IMR-90 (cell line): ENCODE measurements at regions not wholly inside any gene's neighbourhood (a gene's known extent, or its start where the extent isn't known, plus 50 kb on each side); places are given as distances from the start of the nearest gene placed in this dataset.

Experiments
- ATAC-seq: fragments of 200-7000 bp; cut with Tn5 transposase; 2 replicates; pipeline ENCODE4 v1.9.1; 2020; ENCODE audit warnings: low read depth, mild to moderate bottlenecking, moderate library complexity
- BruUV-seq: library from RNA; stranded (reverse); fragments of 400-500 nt; replicated peaks from 2 replicates; lab custom pipeline; 2021; lab: Mats Ljungman, UMichigan
- CTCF ChIA-PET: fragments of 300-600 bp; formaldehyde crosslinking; extraction: SDS; loops from one replicate; lab custom pipeline; 2021; ENCODE audit warnings: antibody characterized with exemption; lab: Yijun Ruan, JAX
- POLR2A ChIA-PET: fragments of 300-600 bp; sonication (Branson Sonifier 250); formaldehyde crosslinking; loops from one replicate; lab custom pipeline; 2022; ENCODE audit warnings: antibody characterized with exemption; ENCODE audit not compliant: unreplicated experiment; lab: Charles Lee
- DNase-seq: peaks from one replicate; pipeline ENCODE4 v3.0.0; 2013
- H2AFZ ChIP-seq: replicated peaks from 2 replicates; pipeline ENCODE3; 2013; ENCODE audit warnings: low read length, mild to moderate bottlenecking; ENCODE audit not compliant: poor library complexity
- H2AK5ac ChIP-seq: 2 replicates; pipeline ENCODE4 v1.6.1; 2013; ENCODE audit warnings: low read depth, low read length, inconsistent platforms
- H2AK9ac ChIP-seq: replicated peaks from 2 replicates; pipeline ENCODE3; 2013; ENCODE audit warnings: mild to moderate bottlenecking, low read depth, low read length, moderate library complexity; ENCODE audit not compliant: poor library complexity
- H2BK120ac ChIP-seq: 2 replicates; pipeline ENCODE4 v1.6.1; 2013; ENCODE audit warnings: low read depth, low read length, inconsistent platforms
- H2BK15ac ChIP-seq: 3 replicates; pipeline ENCODE4 v1.6.1; 2013; ENCODE audit warnings: low read depth, low read length, inconsistent platforms
- H2BK20ac ChIP-seq: 2 replicates; pipeline ENCODE4 v1.6.1; 2013; ENCODE audit warnings: low read depth, mild to moderate bottlenecking, inconsistent platforms, low read length, moderate library complexity
- H2BK5ac ChIP-seq: 2 replicates; pipeline ENCODE4 v1.6.1; 2013; ENCODE audit warnings: mild to moderate bottlenecking, low read depth, low read length, inconsistent platforms; ENCODE audit not compliant: poor library complexity, severe bottlenecking
- H3K14ac ChIP-seq: replicated peaks from 2 replicates; pipeline ENCODE4 v1.6.1; 2013; ENCODE audit warnings: low read depth, low read length, inconsistent platforms
- H3K18ac ChIP-seq: 2 replicates; pipeline ENCODE4 v1.6.1; 2013; ENCODE audit warnings: low read depth, low read length, control low read depth
- H3K23ac ChIP-seq: 2 replicates; pipeline ENCODE4 v1.6.1; 2013; ENCODE audit warnings: low read depth, low read length, inconsistent platforms
- H3K27ac ChIP-seq: 2 replicates; pipeline ENCODE4 v1.5.1; 2013; ENCODE audit warnings: mild to moderate bottlenecking, control low read depth, low read length; ENCODE audit not compliant: insufficient read depth
- H3K27me3 ChIP-seq: 2 replicates; pipeline ENCODE4 v1.6.1; 2013; ENCODE audit warnings: low read length; ENCODE audit not compliant: control insufficient read depth, insufficient read depth
- H3K36me3 ChIP-seq: 2 replicates; pipeline ENCODE4 v1.6.1; 2013; ENCODE audit warnings: low read length, mixed read lengths; ENCODE audit not compliant: control insufficient read depth, insufficient read depth
- H3K4ac ChIP-seq: 2 replicates; pipeline ENCODE4 v1.6.1; 2013; ENCODE audit warnings: low read depth, low read length, inconsistent platforms
- H3K4me1 ChIP-seq: 2 replicates; pipeline ENCODE4 v1.6.1; 2013; ENCODE audit warnings: low read length, mixed read lengths; ENCODE audit not compliant: control insufficient read depth, insufficient read depth
- H3K4me2 ChIP-seq: 2 replicates; pipeline ENCODE4 v1.6.1; 2013; ENCODE audit warnings: low read depth, mild to moderate bottlenecking, control low read depth, low read length, moderate library complexity
- H3K4me3 ChIP-seq: 2 replicates; pipeline ENCODE4 v1.5.1; 2013; ENCODE audit warnings: low read depth, mild to moderate bottlenecking, control low read depth, low read length, moderate library complexity; ENCODE audit not compliant: insufficient read depth
- H3K56ac ChIP-seq: 2 replicates; pipeline ENCODE4 v1.6.1; 2013; ENCODE audit warnings: low read length, inconsistent platforms; ENCODE audit not compliant: insufficient read depth; ENCODE audit errors: extremely low read depth
- H3K79me1 ChIP-seq, 2 experiments: 2 replicates each; pipeline ENCODE4 v1.6.1; 2013; ENCODE audit warnings: low read length in 2 of 2, inconsistent platforms in 1 of 2, low read depth in 1 of 2
- H3K9ac ChIP-seq: 2 replicates; pipeline ENCODE4 v1.6.1; 2013; ENCODE audit warnings: low read depth, low read length, control low read depth
- H3K9me1 ChIP-seq: 2 replicates; pipeline ENCODE4 v1.6.1; 2013; ENCODE audit warnings: low read length, inconsistent platforms; ENCODE audit not compliant: insufficient read depth
- H3K9me3 ChIP-seq: 2 replicates; pipeline ENCODE4 v1.6.1; 2013; ENCODE audit warnings: low read length; ENCODE audit not compliant: control insufficient read depth, insufficient read depth
- H4K20me1 ChIP-seq: 2 replicates; pipeline ENCODE4 v1.6.1; 2013; ENCODE audit warnings: low read length, inconsistent platforms; ENCODE audit not compliant: insufficient read depth
- H4K5ac ChIP-seq: 2 replicates; pipeline ENCODE4 v1.6.1; 2013; ENCODE audit warnings: mild to moderate bottlenecking, low read depth, low read length, control low read depth
- H4K8ac ChIP-seq, 2 experiments: 2 replicates each; pipeline ENCODE4 v1.6.1; 2013; ENCODE audit warnings: low read depth in 2 of 2, low read length in 2 of 2, control low read depth in 1 of 2, inconsistent platforms in 1 of 2
- H4K91ac ChIP-seq: 2 replicates; pipeline ENCODE4 v1.6.1; 2013; ENCODE audit warnings: low read depth, low read length, inconsistent platforms; ENCODE audit not compliant: insufficient read depth
- BHLHE40 ChIP-seq: fragments of 150-350 bp; IDR thresholded peaks from 2 replicates; pipeline ENCODE4 v1.6.1; 2016; ENCODE audit warnings: mild to moderate bottlenecking, low read depth, low read length
- CEBPB ChIP-seq: IDR thresholded peaks from 2 replicates; pipeline ENCODE4 v1.6.1; 2012; ENCODE audit warnings: low read depth, low read length, improper control_type of control experiment
- CHD1 ChIP-seq: IDR thresholded peaks from 2 replicates; pipeline ENCODE4 v1.6.1; 2012; ENCODE audit warnings: low read depth, low read length, improper control_type of control experiment
- FOS ChIP-seq: fragments of 150-350 bp; IDR thresholded peaks from 2 replicates; pipeline ENCODE4 v1.6.1; 2016; ENCODE audit warnings: low read depth, low read length
- MAFK ChIP-seq: IDR thresholded peaks from 2 replicates; pipeline ENCODE4 v1.6.1; 2012; ENCODE audit warnings: low read depth, low read length, improper control_type of control experiment
- MAZ ChIP-seq: IDR thresholded peaks from 2 replicates; pipeline ENCODE4 v1.6.1; 2012; ENCODE audit warnings: low read depth, mild to moderate bottlenecking, low read length, improper control_type of control experiment, moderate library complexity, borderline replicate concordance
- MXI1 ChIP-seq: IDR thresholded peaks from 2 replicates; pipeline ENCODE4 v1.6.1; 2012; ENCODE audit warnings: low read depth, mild to moderate bottlenecking, low read length, moderate library complexity, borderline replicate concordance
- NFE2L2 ChIP-seq: fragments of 150-350 bp; IDR thresholded peaks from 2 replicates; pipeline ENCODE4 v1.6.1; 2016; ENCODE audit warnings: low read depth, mild to moderate bottlenecking, low read length
- POLR2A ChIP-seq: IDR thresholded peaks from 2 replicates; pipeline ENCODE4 v1.6.1; 2012; ENCODE audit warnings: mild to moderate bottlenecking, low read depth, low read length
- RAD21 ChIP-seq: IDR thresholded peaks from 2 replicates; pipeline ENCODE4 v1.6.1; 2012; ENCODE audit warnings: low read length, improper control_type of control experiment
- RCOR1 ChIP-seq: IDR thresholded peaks from 2 replicates; pipeline ENCODE4 v1.6.1; 2012; ENCODE audit warnings: mild to moderate bottlenecking, low read length, improper control_type of control experiment; ENCODE audit not compliant: insufficient replicate concordance
- RFX5 ChIP-seq: IDR thresholded peaks from 2 replicates; pipeline ENCODE4 v1.8.0; 2012; ENCODE audit warnings: low read depth, mild to moderate bottlenecking, low read length, moderate library complexity
- SMC3 ChIP-seq: fragments of 150-350 bp; IDR thresholded peaks from 2 replicates; pipeline ENCODE4 v1.6.1; 2016; ENCODE audit warnings: low read depth, mild to moderate bottlenecking, antibody characterized with exemption, low read length, moderate library complexity
- WGBS, 2 experiments: methylation state at CpG; one replicate each; pipeline versions ENCODE4 v1.1.5 to v1.1.7; 2013; ENCODE audit warnings: missing lambda C conversion rate in 2 of 2; ENCODE audit not compliant: insufficient read length in 1 of 2; ENCODE audit errors: extremely low coverage in 2 of 2; 5-methylcytosine and 5-hydroxymethylcytosine counted together
- dilution Hi-C: fragments of 300-500 bp; cut with HindIII; formaldehyde crosslinking; loops from one replicate; pipeline ENCODE4 v1.14.3; 2018; ENCODE audit warnings: low sequenced_read_pairs; ENCODE audit not compliant: unreplicated experiment
- in situ Hi-C: fragments of 300-500 bp; cut with MboI; formaldehyde crosslinking; loops from 3 replicates; pipeline ENCODE4 v1.14.3; 2019; ENCODE audit warnings: low sequenced_read_pairs, inconsistent platforms, mixed read lengths
- intact Hi-C: fragments of 100-400 bp; cut with micrococcal nuclease; formaldehyde crosslinking; loops from 2 replicates; pipeline ENCODE4 v1.10.0; 2022
- TF ChIP-seq, protein P1 (sequence below): fragments of 150-350 bp; IDR thresholded peaks from 2 replicates; pipeline ENCODE4 v1.6.1; 2017; ENCODE audit warnings: mild to moderate bottlenecking, antibody characterized with exemption, low read length, low read depth
- TF ChIP-seq, protein P2 (sequence below): conservative IDR thresholded peaks from 2 replicates; pipeline ENCODE4 v1.5.1; 2012; ENCODE audit warnings: mild to moderate bottlenecking, low read depth, low read length, improper control_type of control experiment
- TF ChIP-seq, protein P3 (sequence below): fragments of 150-350 bp; IDR thresholded peaks from 2 replicates; pipeline ENCODE4 v1.6.1; 2016; ENCODE audit warnings: low read depth, mild to moderate bottlenecking, low read length, moderate library complexity, borderline replicate concordance

DNA sequence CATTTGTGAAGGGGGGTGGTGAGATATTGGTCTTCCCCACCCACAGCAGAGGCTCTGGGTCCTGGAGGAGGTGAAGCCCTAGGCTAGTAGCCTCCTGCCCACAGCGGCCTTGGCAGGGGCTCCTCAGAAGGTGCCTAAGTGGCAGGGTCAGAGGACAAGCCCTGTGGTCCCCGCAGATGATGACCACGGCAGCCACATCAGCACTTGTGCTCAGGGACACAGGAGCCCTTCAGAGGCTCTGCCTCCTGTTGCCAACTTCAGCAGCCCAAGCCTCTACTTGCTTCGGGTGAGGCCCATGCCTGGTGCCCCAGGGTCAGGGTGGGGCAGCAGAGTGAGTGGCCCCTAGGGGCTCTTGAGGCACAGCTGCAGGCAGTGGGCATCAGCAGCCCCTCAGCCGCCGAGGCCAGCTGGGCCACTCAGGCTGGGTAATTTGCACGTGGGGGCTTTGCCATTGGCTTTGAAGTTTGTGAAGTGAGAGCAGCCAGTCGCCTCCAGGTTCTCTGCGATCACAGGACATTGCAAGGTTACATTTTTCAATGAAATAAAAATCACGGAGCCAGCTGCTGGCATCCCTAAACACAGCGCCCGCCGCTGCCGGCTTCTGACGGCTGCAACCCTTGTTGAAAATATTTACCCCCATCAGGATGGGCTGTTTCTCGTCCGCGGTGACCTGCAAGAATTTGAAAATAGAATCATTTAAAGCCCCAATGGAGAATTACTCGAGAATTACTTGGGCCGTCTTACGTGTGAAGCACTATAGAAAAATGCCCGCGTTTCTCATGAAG, 108.5 kb downstream of the HMX1 start:
- Histone ChIP-seq H3K36me3 (no peaks in the 10 kb centered on the region), H3K9ac (no peak overlapping the region), H2AK9ac (no peak overlapping the region), H2AFZ (no peak overlapping the region), H4K91ac (no peak overlapping the region), H2BK20ac (no peak overlapping the region), H3K23ac (no peak overlapping the region), H2BK15ac (no peak overlapping the region), H4K5ac (no peak overlapping the region), H2AK5ac (no peak overlapping the region), H3K18ac (no peak overlapping the region), H2BK5ac (no peak overlapping the region), H3K4me3 (no peak overlapping the region), H3K27me3 (no peaks in the 10 kb centered on the region), H3K4me2 (no peak overlapping the region), H4K8ac (no peak overlapping the region), H3K79me1 (no peaks in the 10 kb centered on the region), H4K20me1 (no peaks in the 10 kb centered on the region), H2BK120ac (no peak overlapping the region), H3K56ac (no peak overlapping the region), H3K9me3 (peaks cover 3% of the 10 kb centered on the region), H3K4ac (no peak overlapping the region), H3K14ac (no peak overlapping the region), H3K4me1 (no peaks in the 10 kb centered on the region), H3K27ac (no peak overlapping the region), H3K9me1 (no peaks in the 10 kb centered on the region)
- dilution Hi-C loops, result no loop called here
- intact Hi-C loops, result no loop called here
- CTCF ChIA-PET, result no interaction called here
- TF ChIP-seq MAZ (no peak), FOS (no peak), CHD1 (no peak), RCOR1 (no peak), RFX5 (no peak), POLR2A (no peak), RAD21 (no peak), SMC3 (no peak), MXI1 (no peak), CEBPB (no peak), MAFK (no peak), BHLHE40 (no peak), NFE2L2 (no peak)
- TF ChIP-seq, protein P1, sequence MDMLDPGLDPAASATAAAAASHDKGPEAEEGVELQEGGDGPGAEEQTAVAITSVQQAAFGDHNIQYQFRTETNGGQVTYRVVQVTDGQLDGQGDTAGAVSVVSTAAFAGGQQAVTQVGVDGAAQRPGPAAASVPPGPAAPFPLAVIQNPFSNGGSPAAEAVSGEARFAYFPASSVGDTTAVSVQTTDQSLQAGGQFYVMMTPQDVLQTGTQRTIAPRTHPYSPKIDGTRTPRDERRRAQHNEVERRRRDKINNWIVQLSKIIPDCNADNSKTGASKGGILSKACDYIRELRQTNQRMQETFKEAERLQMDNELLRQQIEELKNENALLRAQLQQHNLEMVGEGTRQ, result no peak
- TF ChIP-seq, protein P2, sequence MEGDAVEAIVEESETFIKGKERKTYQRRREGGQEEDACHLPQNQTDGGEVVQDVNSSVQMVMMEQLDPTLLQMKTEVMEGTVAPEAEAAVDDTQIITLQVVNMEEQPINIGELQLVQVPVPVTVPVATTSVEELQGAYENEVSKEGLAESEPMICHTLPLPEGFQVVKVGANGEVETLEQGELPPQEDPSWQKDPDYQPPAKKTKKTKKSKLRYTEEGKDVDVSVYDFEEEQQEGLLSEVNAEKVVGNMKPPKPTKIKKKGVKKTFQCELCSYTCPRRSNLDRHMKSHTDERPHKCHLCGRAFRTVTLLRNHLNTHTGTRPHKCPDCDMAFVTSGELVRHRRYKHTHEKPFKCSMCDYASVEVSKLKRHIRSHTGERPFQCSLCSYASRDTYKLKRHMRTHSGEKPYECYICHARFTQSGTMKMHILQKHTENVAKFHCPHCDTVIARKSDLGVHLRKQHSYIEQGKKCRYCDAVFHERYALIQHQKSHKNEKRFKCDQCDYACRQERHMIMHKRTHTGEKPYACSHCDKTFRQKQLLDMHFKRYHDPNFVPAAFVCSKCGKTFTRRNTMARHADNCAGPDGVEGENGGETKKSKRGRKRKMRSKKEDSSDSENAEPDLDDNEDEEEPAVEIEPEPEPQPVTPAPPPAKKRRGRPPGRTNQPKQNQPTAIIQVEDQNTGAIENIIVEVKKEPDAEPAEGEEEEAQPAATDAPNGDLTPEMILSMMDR, result no peak
- TF ChIP-seq, protein P3, sequence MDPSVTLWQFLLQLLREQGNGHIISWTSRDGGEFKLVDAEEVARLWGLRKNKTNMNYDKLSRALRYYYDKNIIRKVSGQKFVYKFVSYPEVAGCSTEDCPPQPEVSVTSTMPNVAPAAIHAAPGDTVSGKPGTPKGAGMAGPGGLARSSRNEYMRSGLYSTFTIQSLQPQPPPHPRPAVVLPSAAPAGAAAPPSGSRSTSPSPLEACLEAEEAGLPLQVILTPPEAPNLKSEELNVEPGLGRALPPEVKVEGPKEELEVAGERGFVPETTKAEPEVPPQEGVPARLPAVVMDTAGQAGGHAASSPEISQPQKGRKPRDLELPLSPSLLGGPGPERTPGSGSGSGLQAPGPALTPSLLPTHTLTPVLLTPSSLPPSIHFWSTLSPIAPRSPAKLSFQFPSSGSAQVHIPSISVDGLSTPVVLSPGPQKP, result no peak
- no TSS peak for BruUV-seq
- in situ Hi-C loops, result no loop called here
- ATAC-seq (no peak), DNase-seq (no peak)
- WGBS, 2 experiments, result 68% methylated on average over 6 of the region's 23 CpGs; no CpG with 5 or more reads in 1 of the 2 experiments
- POLR2A ChIA-PET, result no interaction called here
